ENCODE measurements at regions not wholly inside any gene's neighbourhood (a gene's known extent, or its start where the extent isn't known, plus 50 kb on each side); places are given as distances from the start of the nearest gene placed in this dataset.

GRCh38 chr3:127033171-127033570 is 50.3 kb downstream of the PLXNA1 start:
- Mint-ChIP-seq H3K36me3 (ENCODE audit: insufficient read depth, unreplicated experiment) (peaks cover 55% of the 10 kb centered on the region), H3K27ac (ENCODE audit: unreplicated experiment) (no peak overlapping the region), H3K4me1 (ENCODE audit: low read depth, unreplicated experiment) (no peaks in the 10 kb centered on the region), H3K27me3 (ENCODE audit: insufficient read depth, unreplicated experiment) (no peaks in the 10 kb centered on the region), H3K4me3 (ENCODE audit: unreplicated experiment) (peak overlapping the region; percentile 16), H3K9me3 (ENCODE audit: unreplicated experiment) (no peaks in the 10 kb centered on the region)
- Histone ChIP-seq H3K36me3 (ENCODE audit: control insufficient read depth, insufficient read depth, low read length) (no peaks in the 10 kb centered on the region; the same call in 1 of the 2 replicates), H3K27me3 (replicated peaks; ENCODE audit: control insufficient read depth, insufficient read depth, low read length) (no peaks in the 10 kb centered on the region), H3K4me1 (no peaks in the 10 kb centered on the region), H3K4me3 (ENCODE audit: low read depth, low read length) (no peak overlapping the region), H3K9me3 (no peaks in the 10 kb centered on the region)
- no TSS peak for BruUV-seq (replicated peaks)
- POLR2A ChIA-PET: no interaction called here
- CTCF ChIA-PET: no interaction called here
- TF ChIP-seq CTCF (IDR thresholded peaks at IDR 0.05; ENCODE audit: insufficient read depth in 1 of 2, low read depth in 1 of 2, low read length in 1 of 2, severe bottlenecking in 1 of 2, unreplicated experiment in 1 of 2): no peak
- DNase-seq: no peak
- intact Hi-C loops (cut with micrococcal nuclease; ENCODE audit: unreplicated experiment): no loop called here

- Histone ChIP-seq H3K36me3 (ENCODE audit: control insufficient read depth, insufficient read depth, low read length) (no peaks in the 10 kb centered on the region; the same call in 1 of the 2 replicates), H3K4me1 (no peaks in the 10 kb centered on the region), H3K9me3 (no peaks in the 10 kb centered on the region), H3K4me3 (ENCODE audit: low read depth, low read length) (no peak overlapping the region), H3K27me3 (replicated peaks; ENCODE audit: control insufficient read depth, insufficient read depth, low read length) (no peaks in the 10 kb centered on the region)
- ChIA-PET CTCF (no interaction called here), POLR2A (no interaction called here)
- H3K4me3 Mint-ChIP-seq (ENCODE audit: unreplicated experiment): no peak overlapping the region
- no peaks in the 10 kb centered on the region for H3K9me3 Mint-ChIP-seq (ENCODE audit: unreplicated experiment)
- H3K27me3 Mint-ChIP-seq (ENCODE audit: insufficient read depth, unreplicated experiment): no peaks in the 10 kb centered on the region
- intact Hi-C loops (cut with micrococcal nuclease; ENCODE audit: unreplicated experiment): no loop called here
- no peak for DNase-seq
- no TSS peak for BruUV-seq (replicated peaks)
- H3K4me1 Mint-ChIP-seq (ENCODE audit: low read depth, unreplicated experiment): no peaks in the 10 kb centered on the region
- no peak for TF ChIP-seq CTCF (IDR thresholded peaks at IDR 0.05; ENCODE audit: insufficient read depth in 1 of 2, low read depth in 1 of 2, low read length in 1 of 2, severe bottlenecking in 1 of 2, unreplicated experiment in 1 of 2)
- peaks cover 53% of the 10 kb centered on the region for H3K36me3 Mint-ChIP-seq (ENCODE audit: insufficient read depth, unreplicated experiment)
- no peak overlapping the region for H3K27ac Mint-ChIP-seq (ENCODE audit: unreplicated experiment)
These were observed 50.9 kb downstream of the PLXNA1 start for GRCh38 chr3:127033786-127034185.

GRCh38 chr3:127034195-127034989 is 51.5 kb downstream of the PLXNA1 start:
- TF ChIP-seq CTCF (IDR thresholded peaks at IDR 0.05; ENCODE audit: insufficient read depth in 1 of 2, low read depth in 1 of 2, low read length in 1 of 2, severe bottlenecking in 1 of 2, unreplicated experiment in 1 of 2): no peak
- Histone ChIP-seq H3K27me3 (replicated peaks; ENCODE audit: control insufficient read depth, insufficient read depth, low read length) (no peaks in the 10 kb centered on the region), H3K4me3 (ENCODE audit: low read depth, low read length) (no peak overlapping the region), H3K9me3 (no peaks in the 10 kb centered on the region), H3K36me3 (ENCODE audit: control insufficient read depth, insufficient read depth, low read length) (no peaks in the 10 kb centered on the region), H3K4me1 (no peaks in the 10 kb centered on the region)
- H3K4me3 Mint-ChIP-seq (ENCODE audit: unreplicated experiment): no peak overlapping the region
- BruUV-seq (replicated peaks): no TSS peak
- no peak for DNase-seq
- no peaks in the 10 kb centered on the region for H3K27me3 Mint-ChIP-seq (ENCODE audit: insufficient read depth, unreplicated experiment)
- no peak overlapping the region for H3K27ac Mint-ChIP-seq (ENCODE audit: unreplicated experiment)
- POLR2A ChIA-PET: no interaction called here
- no peaks in the 10 kb centered on the region for H3K9me3 Mint-ChIP-seq (ENCODE audit: unreplicated experiment)
- H3K4me1 Mint-ChIP-seq (ENCODE audit: low read depth, unreplicated experiment): no peaks in the 10 kb centered on the region
- peaks cover 53% of the 10 kb centered on the region for H3K36me3 Mint-ChIP-seq (ENCODE audit: insufficient read depth, unreplicated experiment)
- intact Hi-C loops (cut with micrococcal nuclease; ENCODE audit: unreplicated experiment): no loop called here
- CTCF ChIA-PET: no interaction called here
